PFSK-1 (cell line): ENCODE measurements at regions not wholly inside any gene's neighbourhood (a gene's known extent, or its start where the extent isn't known, plus 50 kb on each side); places are given as distances from the start of the nearest gene placed in this dataset.

Experiments
- FOXP2 ChIP-seq: optimal IDR thresholded peaks from 2 replicates; pipeline ENCODE3; 2011; ENCODE audit warnings: borderline replicate concordance, control low read depth, inconsistent platforms; ENCODE audit not compliant: insufficient read depth; ENCODE audit errors: extremely low read length, extremely low read depth
- POLR2AphosphoS5 ChIP-seq: IDR thresholded peaks from 2 replicates; pipeline ENCODE4 v1.6.1; 2012; ENCODE audit warnings: low read depth, mild to moderate bottlenecking, control low read depth, low read length, moderate library complexity
- SIN3A ChIP-seq: IDR thresholded peaks from 2 replicates; pipeline ENCODE4 v1.6.1; 2012; ENCODE audit warnings: mild to moderate bottlenecking, low read length, moderate library complexity, borderline replicate concordance; ENCODE audit not compliant: insufficient read depth
- TAF1 ChIP-seq: IDR thresholded peaks from 2 replicates; pipeline ENCODE4 v1.6.1; 2012; ENCODE audit warnings: low read length, control low read depth, borderline replicate concordance; ENCODE audit not compliant: insufficient read depth
- TF ChIP-seq, protein P1 (sequence below), 2 experiments: IDR thresholded peaks; 2 replicates each; pipeline versions ENCODE4 v1.6.1 to v1.8.0; 2011 to 2012; ENCODE audit warnings: low read depth in 2 of 2, low read length in 2 of 2, control low read depth in 1 of 2, inconsistent platforms in 1 of 2, mild to moderate bottlenecking in 1 of 2, moderate library complexity in 1 of 2; ENCODE audit not compliant: insufficient read depth in 1 of 2

- TF ChIP-seq, protein P1, sequence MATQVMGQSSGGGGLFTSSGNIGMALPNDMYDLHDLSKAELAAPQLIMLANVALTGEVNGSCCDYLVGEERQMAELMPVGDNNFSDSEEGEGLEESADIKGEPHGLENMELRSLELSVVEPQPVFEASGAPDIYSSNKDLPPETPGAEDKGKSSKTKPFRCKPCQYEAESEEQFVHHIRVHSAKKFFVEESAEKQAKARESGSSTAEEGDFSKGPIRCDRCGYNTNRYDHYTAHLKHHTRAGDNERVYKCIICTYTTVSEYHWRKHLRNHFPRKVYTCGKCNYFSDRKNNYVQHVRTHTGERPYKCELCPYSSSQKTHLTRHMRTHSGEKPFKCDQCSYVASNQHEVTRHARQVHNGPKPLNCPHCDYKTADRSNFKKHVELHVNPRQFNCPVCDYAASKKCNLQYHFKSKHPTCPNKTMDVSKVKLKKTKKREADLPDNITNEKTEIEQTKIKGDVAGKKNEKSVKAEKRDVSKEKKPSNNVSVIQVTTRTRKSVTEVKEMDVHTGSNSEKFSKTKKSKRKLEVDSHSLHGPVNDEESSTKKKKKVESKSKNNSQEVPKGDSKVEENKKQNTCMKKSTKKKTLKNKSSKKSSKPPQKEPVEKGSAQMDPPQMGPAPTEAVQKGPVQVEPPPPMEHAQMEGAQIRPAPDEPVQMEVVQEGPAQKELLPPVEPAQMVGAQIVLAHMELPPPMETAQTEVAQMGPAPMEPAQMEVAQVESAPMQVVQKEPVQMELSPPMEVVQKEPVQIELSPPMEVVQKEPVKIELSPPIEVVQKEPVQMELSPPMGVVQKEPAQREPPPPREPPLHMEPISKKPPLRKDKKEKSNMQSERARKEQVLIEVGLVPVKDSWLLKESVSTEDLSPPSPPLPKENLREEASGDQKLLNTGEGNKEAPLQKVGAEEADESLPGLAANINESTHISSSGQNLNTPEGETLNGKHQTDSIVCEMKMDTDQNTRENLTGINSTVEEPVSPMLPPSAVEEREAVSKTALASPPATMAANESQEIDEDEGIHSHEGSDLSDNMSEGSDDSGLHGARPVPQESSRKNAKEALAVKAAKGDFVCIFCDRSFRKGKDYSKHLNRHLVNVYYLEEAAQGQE (IDR thresholded peaks at IDR 0.05; ENCODE audit: insufficient read depth in 1 of 2, low read depth in 2 of 2, low read length in 2 of 2), result no peak
- TF ChIP-seq POLR2AphosphoS5, result no peak
- TF ChIP-seq SIN3A, result no peak
- TF ChIP-seq FOXP2, result no peak
- TF ChIP-seq TAF1, result no peak
These were observed 946.8 kb upstream of the POT1 start for GRCh38 chr7:125876431-125876830.

DNA sequence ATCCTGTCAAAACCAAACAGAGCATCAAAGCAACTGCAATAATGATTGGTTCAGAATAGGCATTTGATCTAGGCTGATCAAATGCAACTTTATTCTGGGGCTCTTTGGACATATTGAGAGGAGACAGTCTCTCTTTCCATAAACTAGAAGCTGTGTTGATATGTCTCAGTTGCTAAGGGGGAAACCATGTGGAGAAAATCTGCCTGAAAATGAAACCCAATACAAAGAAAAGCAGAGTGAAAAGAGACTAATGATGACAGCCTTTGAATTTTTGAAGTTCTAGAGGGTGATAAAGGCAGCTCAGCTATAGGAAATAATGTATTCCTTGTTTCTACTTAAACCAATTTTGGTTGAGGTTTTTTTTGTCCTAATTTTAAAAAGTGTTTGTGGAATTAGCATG is 941.8 kb upstream of the POT1 start:
- TF ChIP-seq POLR2AphosphoS5, result no peak
- no peak for TF ChIP-seq TAF1
- no peak for TF ChIP-seq FOXP2
- TF ChIP-seq, protein P1 (IDR thresholded peaks at IDR 0.05; ENCODE audit: insufficient read depth in 1 of 2, low read depth in 2 of 2, low read length in 2 of 2), result no peak
- no peak for TF ChIP-seq SIN3A

GRCh38 chr7:125857606-125858005 is 928.0 kb upstream of the POT1 start:
- TF ChIP-seq, protein P1 (IDR thresholded peaks at IDR 0.05; ENCODE audit: insufficient read depth in 1 of 2, low read depth in 2 of 2, low read length in 2 of 2), result no peak
- TF ChIP-seq SIN3A, result no peak
- no peak for TF ChIP-seq FOXP2
- no peak for TF ChIP-seq TAF1
- TF ChIP-seq POLR2AphosphoS5, result no peak

DNA sequence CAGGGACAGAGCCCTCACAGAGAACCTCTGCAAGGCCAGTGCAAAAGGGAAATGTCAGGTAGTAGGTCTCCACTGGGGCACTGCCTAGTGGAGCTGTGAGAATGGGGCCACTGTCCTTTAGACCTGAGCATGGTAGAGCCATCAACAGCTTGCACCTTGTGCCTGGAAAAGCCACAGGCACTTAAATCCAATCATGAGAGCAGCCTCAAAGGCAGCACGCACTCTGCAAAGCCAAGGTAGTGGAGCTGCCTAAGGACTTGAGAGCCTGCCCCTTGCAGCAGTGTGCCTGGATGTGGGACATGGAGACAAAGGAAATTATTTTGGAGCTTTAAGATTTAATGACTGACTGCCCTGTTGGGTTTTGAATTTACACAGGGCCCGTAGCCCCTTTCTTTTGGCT is 918.5 kb upstream of the POT1 start:
- TF ChIP-seq FOXP2, result no peak
- no peak for TF ChIP-seq TAF1
- TF ChIP-seq, protein P1 (IDR thresholded peaks at IDR 0.05; ENCODE audit: insufficient read depth in 1 of 2, low read depth in 2 of 2, low read length in 2 of 2), result no peak
- no peak for TF ChIP-seq POLR2AphosphoS5
- TF ChIP-seq SIN3A, result no peak

GRCh38 chr7:125847692-125848091 is 918.1 kb upstream of the POT1 start:
- TF ChIP-seq SIN3A (no peak), FOXP2 (no peak), TAF1 (no peak), POLR2AphosphoS5 (no peak)
- TF ChIP-seq, protein P1 (IDR thresholded peaks at IDR 0.05; ENCODE audit: insufficient read depth in 1 of 2, low read depth in 2 of 2, low read length in 2 of 2), result no peak
